Trophoblast cell (in vitro differentiated cells and primary cell): ENCODE measurements at regions not wholly inside any gene's neighbourhood (a gene's known extent, or its start where the extent isn't known, plus 50 kb on each side); places are given as distances from the start of the nearest gene placed in this dataset.

Experiments
- DNase-seq, 2 donors: peaks; one replicate each; pipeline ENCODE4 v3.0.0-alpha.2; 2016
- H2AFZ ChIP-seq: 2 replicates; pipeline ENCODE4 v1.6.1; 2013; ENCODE audit warnings: low read length, moderate library complexity, mild to moderate bottlenecking; ENCODE audit not compliant: insufficient read depth, poor library complexity
- H2AK5ac ChIP-seq: 2 replicates; pipeline ENCODE4 v1.6.1; 2013; ENCODE audit warnings: mild to moderate bottlenecking, low read length
- H2BK120ac ChIP-seq: 2 replicates; pipeline ENCODE4 v1.6.1; 2013; ENCODE audit warnings: low read length, mild to moderate bottlenecking, moderate library complexity; ENCODE audit not compliant: insufficient read depth, poor library complexity
- H2BK12ac ChIP-seq: 2 replicates; pipeline ENCODE4 v1.6.1; 2013; ENCODE audit warnings: mild to moderate bottlenecking, low read length, moderate library complexity
- H2BK5ac ChIP-seq: 2 replicates; pipeline ENCODE4 v1.6.1; 2013; ENCODE audit warnings: low read length, low read depth, moderate library complexity, mild to moderate bottlenecking; ENCODE audit not compliant: poor library complexity
- H3K14ac ChIP-seq: 2 replicates; pipeline ENCODE4 v1.6.1; 2013; ENCODE audit warnings: mild to moderate bottlenecking, low read length
- H3K18ac ChIP-seq: 2 replicates; pipeline ENCODE4 v1.6.1; 2013; ENCODE audit warnings: mild to moderate bottlenecking, low read length
- H3K23ac ChIP-seq: 2 replicates; pipeline ENCODE4 v1.6.1; 2013; ENCODE audit warnings: low read length
- H3K27ac ChIP-seq: 2 replicates; pipeline ENCODE4 v1.5.1; 2013; ENCODE audit warnings: low read depth, mild to moderate bottlenecking, inconsistent platforms, low read length, moderate library complexity
- H3K27me3 ChIP-seq: 2 replicates; pipeline ENCODE4 v1.6.1; 2013; ENCODE audit warnings: inconsistent platforms, mild to moderate bottlenecking, low read length, moderate library complexity; ENCODE audit not compliant: insufficient read depth
- H3K36me3 ChIP-seq, 2 experiments: 1 replicate in 1 of 2; 2 replicates in 1 of 2; pipeline ENCODE4 v1.6.1; 2013; ENCODE audit warnings: low read length in 2 of 2, mild to moderate bottlenecking in 2 of 2, moderate library complexity in 1 of 2; ENCODE audit not compliant: insufficient read depth in 2 of 2, control insufficient read depth in 1 of 2
- H3K4ac ChIP-seq: 2 replicates; pipeline ENCODE4 v1.6.1; 2013; ENCODE audit warnings: low read depth, mild to moderate bottlenecking, low read length, moderate library complexity
- H3K4me1 ChIP-seq, 2 experiments: 1 replicate in 1 of 2; 2 replicates in 1 of 2; pipeline ENCODE4 v1.6.1; 2013; ENCODE audit warnings: low read length in 2 of 2, mild to moderate bottlenecking in 2 of 2, moderate library complexity in 1 of 2; ENCODE audit not compliant: insufficient read depth in 2 of 2, control insufficient read depth in 1 of 2
- H3K4me2 ChIP-seq: 2 replicates; pipeline ENCODE4 v1.6.1; 2013; ENCODE audit warnings: inconsistent platforms, mild to moderate bottlenecking, low read length, moderate library complexity
- H3K4me3 ChIP-seq: 2 replicates; pipeline ENCODE4 v1.5.1; 2013; ENCODE audit warnings: mild to moderate bottlenecking, low read depth, low read length, inconsistent platforms
- H3K79me1 ChIP-seq: one replicate; pipeline ENCODE4 v1.6.1; 2013; ENCODE audit warnings: low read length
- H3K79me2 ChIP-seq: 2 replicates; pipeline ENCODE4 v1.6.1; 2013; ENCODE audit warnings: low read length, mild to moderate bottlenecking; ENCODE audit not compliant: control insufficient read depth, insufficient read depth, poor library complexity
- H3K9ac ChIP-seq: 2 replicates; pipeline ENCODE4 v1.6.1; 2013; ENCODE audit warnings: mild to moderate bottlenecking, low read length
- H3K9me3 ChIP-seq: 2 replicates; pipeline ENCODE4 v1.6.1; 2013; ENCODE audit warnings: low read depth, mild to moderate bottlenecking, control low read depth, inconsistent platforms, low read length; ENCODE audit not compliant: insufficient read depth
- H4K12ac ChIP-seq: 2 replicates; pipeline ENCODE4 v1.6.1; 2013; ENCODE audit warnings: low read depth, mild to moderate bottlenecking, low read length, moderate library complexity
- H4K8ac ChIP-seq: 2 replicates; pipeline ENCODE4 v1.6.1; 2013; ENCODE audit warnings: low read depth, mild to moderate bottlenecking, low read length, moderate library complexity
- H4K91ac ChIP-seq: one replicate; pipeline ENCODE4 v1.6.1; 2013; ENCODE audit warnings: low read depth, mild to moderate bottlenecking, low read length, moderate library complexity
- WGBS: extraction: QIAGEN DNeasy Blood & Tissue Kit; methylation state at CpG from one replicate; pipeline ENCODE4 v1.1.7; 2013; ENCODE audit warnings: missing lambda C conversion rate; ENCODE audit not compliant: insufficient read length, insufficient coverage; ENCODE audit errors: extremely low coverage; 5-methylcytosine and 5-hydroxymethylcytosine counted together

DNA sequence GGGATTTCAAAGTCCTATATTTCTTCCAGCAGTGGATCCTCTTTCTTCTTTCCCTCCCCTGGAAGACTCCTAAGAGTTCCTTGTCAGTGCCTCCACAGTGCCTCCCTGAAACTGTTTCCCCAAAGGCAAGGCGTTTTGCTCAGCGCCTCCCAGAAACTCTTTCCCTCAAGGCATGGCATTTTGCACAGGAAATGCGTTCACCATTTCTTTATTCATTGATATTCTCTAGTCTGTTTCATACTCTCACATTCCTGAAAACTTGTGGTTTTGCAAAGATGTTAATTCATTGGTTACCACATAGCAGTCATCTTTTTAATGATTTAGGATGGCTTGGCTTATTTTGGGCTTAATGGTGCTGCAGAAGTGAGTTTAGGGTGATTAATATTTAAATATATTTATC lies 177.3 kb upstream of the SLC10A2 start:
- Histone ChIP-seq H3K18ac (no peak overlapping the region), H3K27ac (no peak overlapping the region), H2BK5ac (no peak overlapping the region), H3K4me3 (no peak overlapping the region), H2BK12ac (no peak overlapping the region), H3K4ac (no peak overlapping the region), H3K79me2 (no peaks in the 10 kb centered on the region), H3K79me1 (no peaks in the 10 kb centered on the region), H2BK120ac (no peak overlapping the region), H3K36me3 (no peaks in the 10 kb centered on the region), H3K23ac (no peak overlapping the region), H2AK5ac (no peak overlapping the region), H3K27me3 (no peaks in the 10 kb centered on the region), H3K14ac (no peak overlapping the region), H4K12ac (no peak overlapping the region), H3K4me1 (no peaks in the 10 kb centered on the region), H4K8ac (no peak overlapping the region), H4K91ac (no peak overlapping the region), H2AFZ (no peak overlapping the region), H3K9me3 (no peaks in the 10 kb centered on the region), H3K4me2 (no peak overlapping the region), H3K9ac (no peak overlapping the region)
- no peak for DNase-seq
- no CpG with 5 or more reads among the region's 3 CpGs for WGBS

DNA sequence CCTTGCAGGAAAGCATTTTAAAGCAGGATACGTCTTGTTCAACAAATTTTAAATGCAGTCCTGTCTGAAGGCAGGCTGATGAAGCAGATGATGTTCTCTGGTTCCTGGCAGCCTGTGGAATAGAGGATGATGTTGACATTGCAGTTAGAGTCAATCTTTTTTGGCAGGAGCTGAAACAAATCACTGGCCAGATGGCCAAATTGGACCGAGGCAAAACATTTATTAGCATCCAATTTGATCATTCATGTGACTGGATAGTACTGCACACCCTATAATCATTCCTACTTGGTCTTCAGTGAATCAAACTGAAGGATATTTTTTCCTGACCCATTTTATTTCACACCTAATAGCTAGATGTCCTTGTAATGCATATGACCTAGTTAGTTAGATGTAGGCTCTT lies 172.2 kb upstream of the SLC10A2 start:
- Histone ChIP-seq H2BK120ac (no peak overlapping the region), H3K27me3 (no peaks in the 10 kb centered on the region), H4K12ac (no peak overlapping the region), H3K9ac (no peak overlapping the region), H3K9me3 (peaks cover 3% of the 10 kb centered on the region), H3K36me3 (no peaks in the 10 kb centered on the region), H3K4me1 (no peaks in the 10 kb centered on the region), H4K8ac (no peak overlapping the region), H3K4me3 (no peak overlapping the region), H2BK12ac (no peak overlapping the region), H4K91ac (no peak overlapping the region), H3K27ac (no peak overlapping the region), H2BK5ac (no peak overlapping the region), H3K4me2 (no peak overlapping the region), H3K4ac (no peak overlapping the region), H2AFZ (no peak overlapping the region), H3K18ac (no peak overlapping the region), H3K79me2 (no peaks in the 10 kb centered on the region), H3K23ac (no peak overlapping the region), H3K79me1 (no peaks in the 10 kb centered on the region), H2AK5ac (no peak overlapping the region), H3K14ac (no peak overlapping the region)
- no CpG with 5 or more reads among the region's 2 CpGs for WGBS
- DNase-seq, result no peak

DNA sequence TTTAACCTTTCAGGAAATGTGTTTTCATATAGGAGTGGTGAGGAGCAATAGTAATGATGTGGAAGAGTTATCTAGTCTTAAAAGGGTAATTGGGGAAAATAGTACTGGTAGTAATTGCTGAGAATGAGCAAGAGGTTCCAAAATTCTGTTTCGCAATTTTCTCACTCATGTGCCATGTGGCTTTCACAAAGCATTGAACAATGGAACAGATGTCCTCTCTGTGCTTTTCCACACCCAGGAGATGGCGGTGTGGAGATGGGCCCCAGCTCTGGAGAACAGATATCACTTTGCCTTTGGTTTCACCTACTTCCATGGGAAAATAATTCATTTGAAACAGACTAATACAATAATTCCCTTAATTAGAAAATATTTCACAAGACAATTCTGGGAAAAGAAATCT lies 170.0 kb upstream of the SLC10A2 start:
- Histone ChIP-seq H3K79me2 (no peaks in the 10 kb centered on the region), H3K4me2 (no peak overlapping the region), H3K14ac (no peak overlapping the region), H2AFZ (no peak overlapping the region), H3K4me3 (no peak overlapping the region), H3K18ac (no peak overlapping the region), H3K9ac (no peak overlapping the region), H3K4me1 (no peaks in the 10 kb centered on the region), H3K4ac (no peak overlapping the region), H3K36me3 (no peaks in the 10 kb centered on the region), H4K91ac (no peak overlapping the region), H4K12ac (no peak overlapping the region), H3K27me3 (no peaks in the 10 kb centered on the region), H3K27ac (no peak overlapping the region), H3K79me1 (no peaks in the 10 kb centered on the region), H3K23ac (no peak overlapping the region), H3K9me3 (peaks cover 3% of the 10 kb centered on the region), H2BK5ac (no peak overlapping the region), H2BK12ac (no peak overlapping the region), H2AK5ac (no peak overlapping the region), H2BK120ac (no peak overlapping the region), H4K8ac (no peak overlapping the region)
- peak in 1 of 2 donors; percentile 20 for DNase-seq
- no CpG with 5 or more reads among the region's 2 CpGs for WGBS

DNA sequence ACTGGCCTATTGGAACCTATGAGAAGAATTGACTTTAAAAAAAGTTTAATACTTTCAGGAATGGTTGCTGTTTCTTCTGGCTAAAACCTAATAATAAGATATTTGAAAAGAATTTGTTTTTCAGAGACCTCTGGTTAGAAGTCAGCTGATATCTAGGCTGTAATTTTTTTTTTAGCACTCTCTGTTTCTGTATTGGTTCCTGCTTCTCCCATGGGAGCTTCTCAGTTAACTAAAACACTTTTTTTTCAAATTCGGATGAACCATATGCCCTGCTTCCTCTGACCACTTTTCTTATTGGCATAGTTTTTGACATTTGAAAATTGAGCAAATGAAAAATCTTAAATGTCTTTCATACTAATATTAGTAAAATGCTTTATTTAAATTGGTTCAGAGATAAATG lies 163.5 kb upstream of the SLC10A2 start:
- Histone ChIP-seq H2AFZ (no peak overlapping the region), H3K9ac (no peak overlapping the region), H3K18ac (no peak overlapping the region), H3K23ac (no peak overlapping the region), H3K4me2 (no peak overlapping the region), H3K4ac (no peak overlapping the region), H3K4me1 (no peaks in the 10 kb centered on the region), H3K27me3 (no peaks in the 10 kb centered on the region), H2BK120ac (no peak overlapping the region), H3K14ac (no peak overlapping the region), H4K12ac (no peak overlapping the region), H3K4me3 (no peak overlapping the region), H2BK12ac (no peak overlapping the region), H2BK5ac (no peak overlapping the region), H3K27ac (no peak overlapping the region), H4K91ac (no peak overlapping the region), H3K79me2 (no peaks in the 10 kb centered on the region), H4K8ac (no peak overlapping the region), H3K9me3 (peaks cover 3% of the 10 kb centered on the region), H3K79me1 (no peaks in the 10 kb centered on the region), H2AK5ac (no peak overlapping the region), H3K36me3 (no peaks in the 10 kb centered on the region)
- DNase-seq, result no peak
- WGBS, result no CpG with 5 or more reads among the region's 1 CpG
